Fibroblast of mammary gland (primary cell): ENCODE measurements at regions not wholly inside any gene's neighbourhood (a gene's known extent, or its start where the extent isn't known, plus 50 kb on each side); places are given as distances from the start of the nearest gene placed in this dataset.

Experiments
- DNase-seq: peaks from one replicate; pipeline ENCODE4 v3.0.0-alpha.2; 2010; ENCODE audit warnings: low read depth
- H3K4me3 ChIP-seq: 2 replicates; pipeline ENCODE4 v1.5.1; 2011; ENCODE audit warnings: low read depth, mild to moderate bottlenecking, low read length, moderate library complexity; ENCODE audit not compliant: control insufficient read depth
- TF ChIP-seq, protein P1 (sequence below): conservative IDR thresholded peaks from 2 replicates; pipeline ENCODE4 v1.5.1; 2011; ENCODE audit warnings: low read depth, low read length, inconsistent platforms; ENCODE audit not compliant: control insufficient read depth, insufficient read depth

DNA sequence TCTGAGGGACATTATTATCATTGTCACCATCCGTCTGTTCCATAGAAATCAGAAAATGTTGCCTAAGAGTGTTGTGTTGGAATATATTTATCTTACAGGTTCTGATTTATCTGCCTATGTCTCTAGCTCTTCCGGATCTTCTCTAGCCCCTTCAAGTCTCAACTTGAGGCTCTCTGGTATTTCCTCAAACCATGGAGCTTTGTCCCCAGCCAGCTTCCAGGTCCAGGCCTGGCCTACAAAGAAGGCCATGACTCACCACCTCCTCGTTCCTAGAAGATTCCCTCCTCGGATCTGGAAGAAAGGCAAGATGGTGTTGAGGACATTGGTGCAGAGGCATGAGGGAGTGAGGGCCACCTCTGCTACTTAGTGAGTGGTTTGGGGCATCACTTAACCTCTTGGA is 122.1 kb upstream of the TRIB2 start:
- no peak for DNase-seq
- no peak overlapping the region for H3K4me3 ChIP-seq
- TF ChIP-seq, protein P1, sequence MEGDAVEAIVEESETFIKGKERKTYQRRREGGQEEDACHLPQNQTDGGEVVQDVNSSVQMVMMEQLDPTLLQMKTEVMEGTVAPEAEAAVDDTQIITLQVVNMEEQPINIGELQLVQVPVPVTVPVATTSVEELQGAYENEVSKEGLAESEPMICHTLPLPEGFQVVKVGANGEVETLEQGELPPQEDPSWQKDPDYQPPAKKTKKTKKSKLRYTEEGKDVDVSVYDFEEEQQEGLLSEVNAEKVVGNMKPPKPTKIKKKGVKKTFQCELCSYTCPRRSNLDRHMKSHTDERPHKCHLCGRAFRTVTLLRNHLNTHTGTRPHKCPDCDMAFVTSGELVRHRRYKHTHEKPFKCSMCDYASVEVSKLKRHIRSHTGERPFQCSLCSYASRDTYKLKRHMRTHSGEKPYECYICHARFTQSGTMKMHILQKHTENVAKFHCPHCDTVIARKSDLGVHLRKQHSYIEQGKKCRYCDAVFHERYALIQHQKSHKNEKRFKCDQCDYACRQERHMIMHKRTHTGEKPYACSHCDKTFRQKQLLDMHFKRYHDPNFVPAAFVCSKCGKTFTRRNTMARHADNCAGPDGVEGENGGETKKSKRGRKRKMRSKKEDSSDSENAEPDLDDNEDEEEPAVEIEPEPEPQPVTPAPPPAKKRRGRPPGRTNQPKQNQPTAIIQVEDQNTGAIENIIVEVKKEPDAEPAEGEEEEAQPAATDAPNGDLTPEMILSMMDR, result no peak

DNA sequence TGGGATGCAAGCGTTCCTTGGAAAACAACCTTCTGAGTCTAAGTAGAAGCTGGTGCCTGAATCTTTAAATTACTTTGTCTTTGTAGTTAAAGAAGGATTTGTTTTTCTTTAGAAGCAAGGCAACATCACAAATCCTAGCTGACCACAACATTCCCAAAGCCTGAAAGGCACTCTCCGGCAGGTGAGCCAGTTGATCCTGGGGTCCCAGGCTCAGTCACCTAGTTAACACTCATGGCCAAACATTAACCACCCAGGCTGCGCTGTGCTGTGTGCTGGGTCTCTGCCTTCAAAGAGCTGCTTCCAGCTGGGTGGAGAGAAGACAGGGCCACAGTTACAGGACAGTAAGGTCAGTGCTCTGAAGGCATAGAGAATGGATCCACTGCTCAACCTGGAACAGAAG is 120.0 kb upstream of the TRIB2 start:
- no peak for DNase-seq
- TF ChIP-seq, protein P1, result no peak
- no peak overlapping the region for H3K4me3 ChIP-seq

DNA sequence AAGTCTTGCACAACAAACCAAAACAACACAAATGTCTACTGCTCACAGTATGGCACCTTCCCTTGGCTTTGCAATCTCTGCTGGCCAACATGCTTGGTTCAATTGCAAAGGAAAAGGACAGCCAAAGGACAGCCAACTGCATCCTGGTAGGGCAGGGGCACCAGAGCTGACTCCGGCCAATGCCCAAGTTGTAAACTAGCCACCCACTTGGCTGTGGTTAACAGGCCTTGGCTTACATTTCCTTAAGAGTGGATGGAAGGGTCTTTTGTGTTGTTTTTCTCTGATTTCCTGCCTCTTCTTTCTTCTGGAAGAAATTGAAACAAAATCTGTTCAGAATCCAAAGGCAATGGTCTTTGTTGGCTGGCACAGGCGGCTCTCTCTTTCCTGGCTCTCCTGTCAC is 119.1 kb upstream of the TRIB2 start:
- no peak overlapping the region for H3K4me3 ChIP-seq
- no peak for DNase-seq

DNA sequence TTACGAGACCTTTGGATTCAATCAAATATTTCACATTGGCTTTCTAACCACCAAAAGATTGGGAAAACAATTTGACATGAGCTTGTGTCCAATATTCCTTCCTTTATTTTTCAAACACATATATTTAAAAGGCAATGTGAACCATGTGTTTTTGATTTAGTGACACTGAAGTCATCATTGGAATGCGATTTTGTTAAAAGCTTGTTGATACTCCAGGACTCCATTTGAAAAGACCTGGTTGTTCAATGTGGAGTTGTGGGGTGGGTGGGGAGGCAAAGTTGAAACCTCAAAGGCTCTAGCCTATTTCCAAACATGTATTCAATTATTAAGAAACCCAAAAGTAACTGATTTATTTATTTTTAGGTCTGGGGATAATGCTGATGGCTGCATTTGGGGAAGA is 114.1 kb upstream of the TRIB2 start:
- peak; percentile 55 for DNase-seq
- no peak overlapping the region for H3K4me3 ChIP-seq

More for the DNA sequence above, 119.1 kb upstream of the TRIB2 start:
- TF ChIP-seq, protein P1, result no peak

DNA sequence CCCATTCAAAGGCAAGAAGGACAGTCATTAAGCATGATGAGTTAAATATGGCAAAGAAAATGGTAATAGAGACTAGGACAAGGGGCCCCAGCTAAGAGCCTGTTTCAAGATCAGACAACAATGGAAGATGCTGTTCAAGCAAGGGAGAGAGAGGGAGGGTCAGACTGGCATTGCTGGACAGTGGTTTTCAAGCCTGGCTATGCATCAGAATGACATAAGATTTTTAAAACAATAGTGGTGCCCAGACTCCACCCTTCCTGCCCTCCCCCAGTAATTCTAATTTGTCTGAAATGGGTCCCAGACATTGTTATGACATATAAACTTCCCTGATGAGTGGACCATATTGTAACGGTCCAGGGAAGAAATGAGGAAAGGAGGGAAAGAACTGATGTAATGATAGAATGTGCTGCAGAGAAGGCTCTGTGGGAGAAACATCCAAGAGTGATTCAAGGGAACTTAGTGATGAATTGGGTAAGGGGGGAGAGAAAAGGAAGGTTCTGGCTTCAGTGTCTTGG is 112.9 kb upstream of the TRIB2 start:
- no peak overlapping the region for H3K4me3 ChIP-seq
- no peak for DNase-seq

More for the DNA sequence above, 114.1 kb upstream of the TRIB2 start:
- TF ChIP-seq, protein P1, result no peak

DNA sequence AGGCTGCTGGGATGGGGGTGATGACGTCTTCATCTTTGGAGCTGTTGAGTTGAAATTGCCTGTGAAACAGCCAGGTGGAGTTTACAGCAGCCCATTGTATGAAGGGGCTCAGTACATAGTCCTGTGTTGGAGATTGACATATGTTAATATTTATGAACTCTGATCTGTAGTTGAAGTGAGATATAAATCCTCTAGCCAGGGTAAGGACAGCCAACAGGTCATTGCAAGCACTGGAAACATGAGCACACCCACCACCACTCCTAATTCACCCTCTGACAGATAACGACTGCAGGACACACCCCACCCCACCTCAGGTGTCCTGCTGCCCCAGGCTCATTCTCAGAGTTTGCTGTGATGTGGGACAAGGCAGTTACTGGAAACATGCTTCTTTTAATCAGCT is 112.4 kb upstream of the TRIB2 start:
- TF ChIP-seq, protein P1, result no peak
- no peak for DNase-seq
- no peak overlapping the region for H3K4me3 ChIP-seq

More for the DNA sequence above, 112.9 kb upstream of the TRIB2 start:
- TF ChIP-seq, protein P1, result no peak

DNA sequence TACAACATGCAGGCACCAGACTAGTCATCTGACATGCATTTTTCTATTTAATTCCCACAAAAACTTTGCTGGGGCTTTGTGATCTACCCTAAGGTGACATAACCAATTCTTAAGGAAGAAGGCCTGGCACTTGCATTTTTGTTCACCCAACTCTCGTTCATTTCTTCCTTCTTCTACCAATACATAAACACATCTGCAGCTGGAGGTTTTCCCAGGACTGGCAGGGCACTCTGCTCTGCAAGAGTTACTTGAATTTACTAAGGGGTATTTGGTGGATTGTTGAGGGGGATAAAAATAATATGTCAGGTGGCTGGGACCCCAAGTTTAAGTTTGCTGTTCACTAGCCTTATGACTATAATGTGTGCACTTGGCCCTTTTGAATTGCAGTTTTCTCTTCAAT is 111.4 kb upstream of the TRIB2 start:
- DNase-seq, result no peak
- TF ChIP-seq, protein P1, result no peak
- no peak overlapping the region for H3K4me3 ChIP-seq
